Loucy (cell line): ENCODE measurements at regions not wholly inside any gene's neighbourhood (a gene's known extent, or its start where the extent isn't known, plus 50 kb on each side); places are given as distances from the start of the nearest gene placed in this dataset.

Experiments used
- H2AFZ ChIP-seq: fragments of 200-600 bp; sonication (generic); 2 replicates; pipeline ENCODE4 v1.6.0; 2016; ENCODE audit warnings: antibody characterized with exemption, mild to moderate bottlenecking, low read length, moderate library complexity
- H3F3A ChIP-seq: fragments of 200-600 bp; 2 replicates; pipeline ENCODE4 v1.6.0; 2016; ENCODE audit warnings: antibody characterized with exemption, low read depth, mild to moderate bottlenecking
- H3K27me3 ChIP-seq: fragments of 200-600 bp; sonication (generic); 2 replicates; pipeline ENCODE4 v1.6.1; 2014; ENCODE audit warnings: low read length, mild to moderate bottlenecking; ENCODE audit not compliant: insufficient read depth, poor library complexity, severe bottlenecking
- H3K36me3 ChIP-seq: fragments of 200-600 bp; sonication (generic); 2 replicates; pipeline ENCODE4 v1.6.1; 2016; ENCODE audit warnings: low read length; ENCODE audit not compliant: insufficient read depth
- H3K4me1 ChIP-seq: fragments of 200-600 bp; sonication (generic); 2 replicates; pipeline ENCODE4 v1.5.1; 2014; ENCODE audit warnings: low read length, mild to moderate bottlenecking; ENCODE audit not compliant: insufficient read depth, poor library complexity, severe bottlenecking
- H3K4me2 ChIP-seq: fragments of 200-600 bp; sonication (generic); 2 replicates; pipeline ENCODE4 v1.6.0; 2014; ENCODE audit warnings: antibody characterized with exemption, low read length, low read depth, mild to moderate bottlenecking; ENCODE audit not compliant: poor library complexity, severe bottlenecking
- H3K4me3 ChIP-seq: fragments of 200-600 bp; sonication (generic); 2 replicates; pipeline ENCODE4 v1.5.1; 2014; ENCODE audit warnings: low read length, mild to moderate bottlenecking, mixed read lengths; ENCODE audit not compliant: poor library complexity, severe bottlenecking
- H3K79me2 ChIP-seq: fragments of 200-600 bp; sonication (generic); 2 replicates; pipeline ENCODE4 v1.6.1; 2014; ENCODE audit warnings: low read length; ENCODE audit not compliant: insufficient read depth
- H3K9ac ChIP-seq: fragments of 200-600 bp; sonication (generic); 2 replicates; pipeline ENCODE4 v1.6.0; 2014; ENCODE audit warnings: mild to moderate bottlenecking, low read depth, low read length, moderate library complexity; ENCODE audit not compliant: poor library complexity, severe bottlenecking
- H3K9me2 ChIP-seq: fragments of 200-600 bp; sonication (generic); replicated peaks from 2 replicates; pipeline ENCODE4 v1.6.1; 2016; ENCODE audit warnings: low read depth, low read length, mixed read lengths
- H3K9me3 ChIP-seq: fragments of 200-600 bp; sonication (generic); 2 replicates; pipeline ENCODE4 v1.6.1; 2014; ENCODE audit warnings: mild to moderate bottlenecking, antibody characterized with exemption, low read length, low read depth; ENCODE audit not compliant: insufficient read depth
- H4K20me1 ChIP-seq: fragments of 200-600 bp; sonication (generic); 2 replicates; pipeline ENCODE4 v1.6.0; 2014; ENCODE audit warnings: antibody characterized with exemption, low read length, mild to moderate bottlenecking; ENCODE audit not compliant: insufficient read depth, poor library complexity, severe bottlenecking
- CTCF ChIP-seq: fragments of 200-600 bp; sonication (generic); conservative IDR thresholded peaks from 2 replicates; pipeline ENCODE4 v1.5.1; 2014; ENCODE audit warnings: mild to moderate bottlenecking, antibody characterized with exemption, low read length
- EZH2phosphoT487 ChIP-seq: fragments of 200-600 bp; IDR thresholded peaks from 2 replicates; pipeline ENCODE4 v1.6.1; 2018; ENCODE audit warnings: antibody characterized with exemption, mild to moderate bottlenecking, moderate library complexity, borderline replicate concordance

GRCh38 chr4:125944966-125945365 is 630.2 kb downstream of the FAT4 start:
- H3K36me3 ChIP-seq: no peaks in the 10 kb centered on the region
- H4K20me1 ChIP-seq: no peaks in the 10 kb centered on the region
- no peak overlapping the region for H3K9ac ChIP-seq
- no peaks in the 10 kb centered on the region for H3K79me2 ChIP-seq
- 0 out of 2 replicates have a peak, but pooled peaks cover 3% of the 10 kb centered on the region for H3K9me2 ChIP-seq
- no peaks in the 10 kb centered on the region for H3K9me3 ChIP-seq
- H3F3A ChIP-seq: no peaks in the 10 kb centered on the region
- no peaks in the 10 kb centered on the region for H3K27me3 ChIP-seq
- no peak overlapping the region for H2AFZ ChIP-seq
- no peak for TF ChIP-seq EZH2phosphoT487
- TF ChIP-seq CTCF: no peak
- H3K4me2 ChIP-seq: no peak overlapping the region
- H3K4me3 ChIP-seq: no peak overlapping the region
- H3K4me1 ChIP-seq: no peaks in the 10 kb centered on the region

- Histone ChIP-seq H3K4me3 (no peak overlapping the region), H3K79me2 (no peaks in the 10 kb centered on the region), H3K9ac (no peak overlapping the region), H3K27me3 (no peaks in the 10 kb centered on the region), H3K4me1 (no peaks in the 10 kb centered on the region), H3K36me3 (no peaks in the 10 kb centered on the region), H3K4me2 (no peak overlapping the region), H3K9me3 (no peaks in the 10 kb centered on the region), H2AFZ (no peak overlapping the region), H3F3A (no peaks in the 10 kb centered on the region), H4K20me1 (no peaks in the 10 kb centered on the region), H3K9me2 (0 out of 2 replicates have a peak, but pooled peaks cover 3% of the 10 kb centered on the region)
- TF ChIP-seq CTCF (no peak), EZH2phosphoT487 (no peak)
Measured at GRCh38 chr4:125948021-125948420, 633.3 kb downstream of the FAT4 start.

- Histone ChIP-seq H3K9ac (no peak overlapping the region), H3K4me3 (no peak overlapping the region), H3K79me2 (no peaks in the 10 kb centered on the region), H3K27me3 (no peaks in the 10 kb centered on the region), H3K9me3 (no peaks in the 10 kb centered on the region), H2AFZ (no peak overlapping the region), H4K20me1 (no peaks in the 10 kb centered on the region), H3K36me3 (no peaks in the 10 kb centered on the region), H3K4me1 (no peaks in the 10 kb centered on the region), H3K4me2 (no peak overlapping the region), H3K9me2 (no peaks in the 10 kb centered on the region), H3F3A (no peaks in the 10 kb centered on the region)
- TF ChIP-seq EZH2phosphoT487: no peak
- TF ChIP-seq CTCF: no peak
Measured at GRCh38 chr4:125951261-125951887, 636.6 kb downstream of the FAT4 start.
